WTC11 (cell line): ENCODE measurements at regions not wholly inside any gene's neighbourhood (a gene's known extent, or its start where the extent isn't known, plus 50 kb on each side); places are given as distances from the start of the nearest gene placed in this dataset.

Experiments used
- ATAC-seq: fragments of 200-7000 bp; cut with Tn5 transposase; 2 replicates; pipeline ENCODE4 v1.10.0; 2021; ENCODE audit warnings: mild to moderate bottlenecking, moderate library complexity
- CTCF ChIA-PET: fragments of 300-600 bp; sonication (Branson Sonifier 250); formaldehyde crosslinking; loops from one replicate; lab custom pipeline; 2021; ENCODE audit warnings: antibody characterized with exemption; lab: Charles Lee
- POLR2A ChIA-PET: fragments of 350-600 bp; sonication (Branson Sonifier 250); formaldehyde crosslinking; loops from one replicate; lab custom pipeline; 2021; ENCODE audit warnings: antibody characterized with exemption; lab: Charles Lee
- DNase-seq: peaks from one replicate; pipeline ENCODE4 v3.0.0; 2021; ENCODE audit warnings: low spot score
- H3K27ac Mint-ChIP-seq: 2 replicates; pipeline ENCODE4 v1.8.0; 2021; ENCODE audit warnings: mixed read lengths
- H3K27me3 Mint-ChIP-seq: 2 replicates; pipeline ENCODE4 v1.8.0; 2021; ENCODE audit warnings: low read depth, mild to moderate bottlenecking, moderate library complexity, mixed read lengths
- H3K36me3 Mint-ChIP-seq: 2 replicates; pipeline ENCODE4 v1.8.0; 2021; ENCODE audit warnings: mixed read lengths
- H3K4me1 Mint-ChIP-seq: 2 replicates; pipeline ENCODE4 v1.8.0; 2022; ENCODE audit warnings: mixed read lengths
- H3K4me3 Mint-ChIP-seq: 2 replicates; pipeline ENCODE4 v1.8.0; 2021; ENCODE audit warnings: mild to moderate bottlenecking, moderate library complexity, mixed read lengths
- H3K9me3 Mint-ChIP-seq: 2 replicates; pipeline ENCODE4 v1.8.0; 2021; ENCODE audit warnings: mixed read lengths
- ATF1 ChIP-seq: sonication (generic); formaldehyde crosslinking; IDR thresholded peaks from 2 replicates; pipeline ENCODE4 v1.8.1; 2023; ENCODE audit warnings: mild to moderate bottlenecking, moderate library complexity, missing genetic modification reagents
- CDX4 ChIP-seq: fragments of 250-450 bp; sonication (Bioruptor Pico); IDR thresholded peaks from 2 replicates; pipeline ENCODE4 v1.9.0; 2021; ENCODE audit warnings: moderate library complexity, mild to moderate bottlenecking, inconsistent platforms, borderline replicate concordance
- E2F4 ChIP-seq: sonication (generic); formaldehyde crosslinking; IDR thresholded peaks from 2 replicates; pipeline ENCODE4 v1.8.1; 2022; ENCODE audit warnings: low read depth, mild to moderate bottlenecking, moderate library complexity, missing genetic modification reagents, borderline replicate concordance
- E2F5 ChIP-seq: sonication (generic); formaldehyde crosslinking; IDR thresholded peaks from 2 replicates; pipeline ENCODE4 v1.8.1; 2022; ENCODE audit warnings: mild to moderate bottlenecking, moderate library complexity, missing genetic modification reagents
- FOXP4 ChIP-seq: sonication (generic); formaldehyde crosslinking; IDR thresholded peaks from 2 replicates; pipeline ENCODE4 v1.8.0; 2022; ENCODE audit warnings: mild to moderate bottlenecking, missing genetic modification reagents
- MLX ChIP-seq: sonication (generic); formaldehyde crosslinking; IDR thresholded peaks from 2 replicates; pipeline ENCODE4 v1.8.1; 2023; ENCODE audit warnings: mild to moderate bottlenecking, missing genetic modification reagents, moderate library complexity
- NFATC4 ChIP-seq: fragments of 250-450 bp; sonication (Bioruptor Pico); IDR thresholded peaks from 2 replicates; pipeline ENCODE4 v1.9.0; 2021; ENCODE audit warnings: mild to moderate bottlenecking
- SP1 ChIP-seq: sonication (generic); formaldehyde crosslinking; conservative IDR thresholded peaks from 2 replicates; pipeline ENCODE4 v1.8.1; 2022; ENCODE audit warnings: missing genetic modification reagents
- USF2 ChIP-seq: sonication (generic); formaldehyde crosslinking; IDR thresholded peaks from 2 replicates; pipeline ENCODE4 v1.8.1; 2023; ENCODE audit warnings: mild to moderate bottlenecking, missing genetic modification reagents, moderate library complexity
- ZNF121 ChIP-seq: sonication (generic); formaldehyde crosslinking; IDR thresholded peaks from 2 replicates; pipeline ENCODE4 v1.8.0; 2023; ENCODE audit warnings: missing genetic modification reagents
- ZNF263 ChIP-seq: sonication (generic); formaldehyde crosslinking; IDR thresholded peaks from 2 replicates; pipeline ENCODE4 v1.8.1; 2022; ENCODE audit warnings: low read depth, mild to moderate bottlenecking, moderate library complexity, missing genetic modification reagents
- ZNF281 ChIP-seq: sonication (generic); formaldehyde crosslinking; IDR thresholded peaks from 2 replicates; pipeline ENCODE4 v1.8.0; 2023; ENCODE audit warnings: mild to moderate bottlenecking, missing genetic modification reagents
- ZNF317 ChIP-seq: sonication (generic); formaldehyde crosslinking; IDR thresholded peaks from 2 replicates; pipeline ENCODE4 v1.8.1; 2023; ENCODE audit warnings: low read depth, mild to moderate bottlenecking, moderate library complexity, missing genetic modification reagents, borderline replicate concordance
- ZNF423 ChIP-seq: fragments of 250-450 bp; sonication (Bioruptor Pico); IDR thresholded peaks from 2 replicates; pipeline ENCODE4 v2.1.2; 2022; ENCODE audit warnings: mild to moderate bottlenecking, moderate library complexity

GRCh38 chr5:121628783-121629182, 222.9 kb upstream of the FTMT start:
- DNase-seq (no peak), ATAC-seq (no peak)
- H3K27ac Mint-ChIP-seq, result no peak overlapping the region
- H3K4me3 Mint-ChIP-seq, result no peak overlapping the region
- H3K9me3 Mint-ChIP-seq, result no peaks in the 10 kb centered on the region
- CTCF ChIA-PET, result no interaction called here
- no peaks in the 10 kb centered on the region for H3K4me1 Mint-ChIP-seq
- no peaks in the 10 kb centered on the region for H3K36me3 Mint-ChIP-seq
- TF ChIP-seq E2F5 (CRISPR knock-in tag) (no peak), ZNF121 (CRISPR knock-in tag) (no peak), ATF1 (CRISPR knock-in tag) (no peak)
- POLR2A ChIA-PET, result no interaction called here
- no peaks in the 10 kb centered on the region for H3K27me3 Mint-ChIP-seq

- Mint-ChIP-seq H3K27me3 (no peaks in the 10 kb centered on the region), H3K36me3 (no peaks in the 10 kb centered on the region), H3K4me1 (no peaks in the 10 kb centered on the region), H3K4me3 (no peak overlapping the region), H3K9me3 (no peaks in the 10 kb centered on the region), H3K27ac (0 out of 2 replicates have a peak overlapping the region, but pooled peaks have one; percentile 3)
- DNase-seq (no peak), ATAC-seq (no peak; the same call in 1 of the 2 replicates)
- CTCF ChIA-PET, result no interaction called here
- POLR2A ChIA-PET, result no interaction called here
- TF ChIP-seq NFATC4 (CRISPR knock-in tag) (no peak), USF2 (CRISPR knock-in tag) (no peak)
Observed at GRCh38 chr5:121630402-121630801, 221.3 kb upstream of the FTMT start.

- peaks cover 9% of the 10 kb centered on the region; the same call in 1 of the 2 replicates for H3K9me3 Mint-ChIP-seq
- TF ChIP-seq ZNF423 (CRISPR knock-in tag) (no peak), MLX (CRISPR knock-in tag) (no peak), E2F4 (CRISPR knock-in tag) (no peak), ZNF281 (CRISPR knock-in tag) (no peak), ZNF263 (CRISPR knock-in tag) (no peak), ZNF317 (CRISPR knock-in tag) (no peak), SP1 (no peak), FOXP4 (no peak), CDX4 (CRISPR knock-in tag) (no peak)
- ChIA-PET POLR2A (interaction anchor here (0.5 kb wide), 1 partner anchor 394 kb away, joined by 4 read pairs; no protein-coding TSS in a partner anchor), CTCF (no interaction called here)
- no peaks in the 10 kb centered on the region for H3K36me3 Mint-ChIP-seq
- H3K27me3 Mint-ChIP-seq, result no peaks in the 10 kb centered on the region
- no peak overlapping the region for H3K4me3 Mint-ChIP-seq
- DNase-seq (no peak), ATAC-seq (no peak)
- peaks cover 9% of the 10 kb centered on the region for H3K4me1 Mint-ChIP-seq
- H3K27ac Mint-ChIP-seq, result no peak overlapping the region
Observed at GRCh38 chr5:121634946-121635345, 216.7 kb upstream of the FTMT start.
